ENCODE measurements at regions not wholly inside any gene's neighbourhood (a gene's known extent, or its start where the extent isn't known, plus 50 kb on each side); places are given as distances from the start of the nearest gene placed in this dataset.

DNA sequence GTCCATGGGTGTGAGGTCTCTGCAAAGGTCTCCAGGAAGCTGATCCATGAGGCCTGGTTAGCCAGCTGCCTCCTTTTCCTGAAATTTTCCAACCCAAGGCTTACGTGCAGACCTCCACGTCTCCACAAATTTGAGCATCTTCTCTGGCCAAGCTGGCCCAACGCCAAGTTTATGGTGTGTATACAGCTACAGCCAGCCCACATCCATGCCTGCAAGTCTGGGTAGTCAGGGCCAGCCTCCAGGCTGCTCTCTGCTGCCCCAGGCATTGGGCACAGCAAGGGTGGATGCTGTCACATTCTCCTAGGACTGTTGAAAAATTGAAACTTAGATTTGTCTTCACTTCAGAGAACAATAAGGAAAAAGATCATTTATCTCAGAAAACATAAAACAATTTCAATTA, 525.5 kb upstream of the CHAC2 start:
- TF ChIP-seq, protein P1, sequence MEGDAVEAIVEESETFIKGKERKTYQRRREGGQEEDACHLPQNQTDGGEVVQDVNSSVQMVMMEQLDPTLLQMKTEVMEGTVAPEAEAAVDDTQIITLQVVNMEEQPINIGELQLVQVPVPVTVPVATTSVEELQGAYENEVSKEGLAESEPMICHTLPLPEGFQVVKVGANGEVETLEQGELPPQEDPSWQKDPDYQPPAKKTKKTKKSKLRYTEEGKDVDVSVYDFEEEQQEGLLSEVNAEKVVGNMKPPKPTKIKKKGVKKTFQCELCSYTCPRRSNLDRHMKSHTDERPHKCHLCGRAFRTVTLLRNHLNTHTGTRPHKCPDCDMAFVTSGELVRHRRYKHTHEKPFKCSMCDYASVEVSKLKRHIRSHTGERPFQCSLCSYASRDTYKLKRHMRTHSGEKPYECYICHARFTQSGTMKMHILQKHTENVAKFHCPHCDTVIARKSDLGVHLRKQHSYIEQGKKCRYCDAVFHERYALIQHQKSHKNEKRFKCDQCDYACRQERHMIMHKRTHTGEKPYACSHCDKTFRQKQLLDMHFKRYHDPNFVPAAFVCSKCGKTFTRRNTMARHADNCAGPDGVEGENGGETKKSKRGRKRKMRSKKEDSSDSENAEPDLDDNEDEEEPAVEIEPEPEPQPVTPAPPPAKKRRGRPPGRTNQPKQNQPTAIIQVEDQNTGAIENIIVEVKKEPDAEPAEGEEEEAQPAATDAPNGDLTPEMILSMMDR (conservative IDR thresholded peaks at IDR 0.05): no peak
- TF ChIP-seq EZH2 (IDR thresholded peaks at IDR 0.05; ENCODE audit: low read depth): no peak

All from PC-9 (cell line).